Spleen (tissue), 11 donors: ENCODE measurements at regions not wholly inside any gene's neighbourhood (a gene's known extent, or its start where the extent isn't known, plus 50 kb on each side); places are given as distances from the start of the nearest gene placed in this dataset.

Source experiments
- DNase-seq: peaks from one replicate; pipeline ENCODE4 v3.0.0-alpha.2; 2020
- H3K27ac ChIP-seq, 8 donors: fragments of 200-600 bp; sonication (generic) in 7 of 8; 1 replicate in 4 of 8; 2 replicates in 4 of 8; pipeline versions ENCODE4 v1.5.0 to v1.8.0; 2016 to 2021; ENCODE audit warnings: inconsistent platforms in 4 of 8, mild to moderate bottlenecking in 4 of 8, moderate library complexity in 1 of 8
- H3K27me3 ChIP-seq, 7 donors: fragments of 200-600 bp; sonication (generic) in 6 of 7; replicated peaks in 1 of 7; 1 replicate in 4 of 7; 2 replicates in 3 of 7; pipeline versions ENCODE4 v1.5.0 to v1.8.0; 2016 to 2021; ENCODE audit warnings: inconsistent platforms in 3 of 7, mild to moderate bottlenecking in 1 of 7
- H3K36me3 ChIP-seq, 6 donors: fragments of 200-600 bp; sonication (generic) in 5 of 6; 1 replicate in 4 of 6; 2 replicates in 2 of 6; pipeline versions ENCODE4 v1.5.0 to v1.8.0; 2016 to 2021; ENCODE audit warnings: inconsistent platforms in 2 of 6
- H3K4me1 ChIP-seq, 6 donors: fragments of 200-600 bp; sonication (generic) in 5 of 6; 1 replicate in 3 of 6; 2 replicates in 3 of 6; pipeline versions ENCODE4 v1.5.0 to v1.8.0; 2016 to 2021; ENCODE audit warnings: inconsistent platforms in 3 of 6
- H3K4me3 ChIP-seq, 8 donors: fragments of 200-600 bp; sonication (generic) in 7 of 8; 1 replicate in 4 of 8; 2 replicates in 4 of 8; pipeline versions ENCODE4 v1.5.0 to v1.8.0; 2016 to 2021; ENCODE audit warnings: inconsistent platforms in 4 of 8, mild to moderate bottlenecking in 4 of 8, moderate library complexity in 2 of 8
- H3K9me3 ChIP-seq, 8 donors: fragments of 200-600 bp; sonication (generic) in 7 of 8; 1 replicate in 4 of 8; 2 replicates in 4 of 8; pipeline versions ENCODE4 v1.5.0 to v1.8.0; 2016 to 2021; ENCODE audit warnings: inconsistent platforms in 4 of 8
- CTCF ChIP-seq, 11 experiments: fragments of 200-600 bp in 7 of 11; fragments of 450-650 bp in 4 of 11; sonication (generic) in 4 of 11; IDR thresholded peaks in 8 of 11; conservative IDR thresholded peaks in 3 of 11; 1 replicate in 7 of 11; 2 replicates in 4 of 11; pipeline versions ENCODE4 v1.4.0 to v1.8.0; 2016 to 2021; ENCODE audit warnings: antibody characterized with exemption in 11 of 11, inconsistent platforms in 4 of 11, mild to moderate bottlenecking in 1 of 11
- POLR2A ChIP-seq, 3 donors: fragments of 450-650 bp; IDR thresholded peaks; one replicate each; pipeline ENCODE4 v1.5.1; 2017; ENCODE audit warnings: antibody characterized with exemption in 3 of 3, mild to moderate bottlenecking in 1 of 3
- POLR2AphosphoS5 ChIP-seq, 3 donors: sonication (generic); formaldehyde crosslinking; IDR thresholded peaks; one replicate each; pipeline ENCODE4 v1.5.1; 2017; ENCODE audit warnings: antibody characterized with exemption in 3 of 3
- WGBS, 5 donors: extraction: QIAGEN DNeasy Blood & Tissue Kit in 3 of 5; methylation state at CpG; one replicate each; pipeline versions ENCODE4 v1.1.5 to v1.1.7; 2013 to 2018; 5-methylcytosine and 5-hydroxymethylcytosine counted together
- intact Hi-C: fragments of 100-400 bp; cut with DNase I; formaldehyde crosslinking; loops from one replicate; pipeline ENCODE4 v1.15.0; 2023; ENCODE audit warnings: low total_unique reads
- donor health status: healthy with polysubstance abuse.
- donor health status: DM: no; HTN: no; CAD: no; lungs with moderate emphysema.
- donor health status: DM: no; HTN: no; CAD: no.
- donor health status: Bipolar disorder and iron deficiency.
- donor health status: healthy.
- donor health status: DM: no; HTN: no; CAD: no.
- donor health status: DM: yes; HTN: yes; CAD: no.

GRCh38 chr18:47461977-47462376 is 210.5 kb upstream of the SKOR2 start:
- Histone ChIP-seq H3K4me1 (no peaks in the 10 kb centered on the region), H3K27me3 (peaks cover 0 to 8% (median 0%) of the 10 kb centered on the region in 7 donors), H3K4me3 (no peak overlapping the region), H3K27ac (no peak overlapping the region), H3K36me3 (no peaks in the 10 kb centered on the region), H3K9me3 (no peaks in the 10 kb centered on the region)
- no peak for TF ChIP-seq POLR2A (IDR thresholded peaks at IDR 0.05)
- no peak for TF ChIP-seq POLR2AphosphoS5 (IDR thresholded peaks at IDR 0.05)
- TF ChIP-seq CTCF (IDR thresholded peaks at IDR 0.05 in 8 of 11, conservative IDR thresholded peaks at IDR 0.05 in 3 of 11), result no peak
- intact Hi-C loops, result no loop called here
- no peak for DNase-seq
- whole genome bisulfite sequencing, 5 donors, result 84 to 94% (median 90%) methylated on average over 2 of the region's 2 CpGs

- intact Hi-C loops, result no loop called here
- 70 to 80% (median 73%) methylated on average over 6 of the region's 6 CpGs for WGBS, 5 donors
- no peaks in the 10 kb centered on the region for H3K36me3 ChIP-seq
- no peaks in the 10 kb centered on the region for H3K9me3 ChIP-seq
- no peaks in the 10 kb centered on the region for H3K4me1 ChIP-seq
- no peak overlapping the region for H3K4me3 ChIP-seq
- no peak overlapping the region for H3K27ac ChIP-seq
- DNase-seq, result no peak
- peaks cover 0 to 9% (median 0%) of the 10 kb centered on the region in 7 donors for H3K27me3 ChIP-seq
- TF ChIP-seq CTCF (IDR thresholded peaks at IDR 0.05 in 8 of 11, conservative IDR thresholded peaks at IDR 0.05 in 3 of 11) (no peak), POLR2AphosphoS5 (IDR thresholded peaks at IDR 0.05) (no peak), POLR2A (IDR thresholded peaks at IDR 0.05) (no peak)
These were observed 210.0 kb upstream of the SKOR2 start for GRCh38 chr18:47461406-47461948.

- H3K4me3 ChIP-seq, result no peak overlapping the region
- intact Hi-C loops, result no loop called here
- H3K36me3 ChIP-seq, result no peaks in the 10 kb centered on the region
- DNase-seq, result no peak
- no peaks in the 10 kb centered on the region for H3K9me3 ChIP-seq
- TF ChIP-seq POLR2AphosphoS5 (IDR thresholded peaks at IDR 0.05) (no peak), POLR2A (IDR thresholded peaks at IDR 0.05) (no peak), CTCF (IDR thresholded peaks at IDR 0.05 in 8 of 11, conservative IDR thresholded peaks at IDR 0.05 in 3 of 11) (no peak)
- H3K27ac ChIP-seq, result no peak overlapping the region
- H3K4me1 ChIP-seq, result no peaks in the 10 kb centered on the region
- peaks cover 0 to 22% (median 0%) of the 10 kb centered on the region in 7 donors for H3K27me3 ChIP-seq
These were observed 207.0 kb upstream of the SKOR2 start for GRCh38 chr18:47458483-47458882.

GRCh38 chr18:47457614-47458013 is 206.2 kb upstream of the SKOR2 start:
- peaks cover 0 to 22% (median 0%) of the 10 kb centered on the region in 7 donors for H3K27me3 ChIP-seq
- DNase-seq, result no peak
- H3K36me3 ChIP-seq, result no peaks in the 10 kb centered on the region
- 48 to 77% (median 68%) methylated on average over 1 of the region's 1 CpG for WGBS, 5 donors
- H3K9me3 ChIP-seq, result no peaks in the 10 kb centered on the region
- no peaks in the 10 kb centered on the region for H3K4me1 ChIP-seq
- no peak overlapping the region for H3K27ac ChIP-seq
- intact Hi-C loops, result no loop called here
- no peak overlapping the region for H3K4me3 ChIP-seq
- TF ChIP-seq POLR2A (IDR thresholded peaks at IDR 0.05) (no peak), CTCF (IDR thresholded peaks at IDR 0.05 in 8 of 11, conservative IDR thresholded peaks at IDR 0.05 in 3 of 11) (no peak), POLR2AphosphoS5 (IDR thresholded peaks at IDR 0.05) (no peak)
